ENCODE measurements at regions not wholly inside any gene's neighbourhood (a gene's known extent, or its start where the extent isn't known, plus 50 kb on each side); places are given as distances from the start of the nearest gene placed in this dataset.

DNA sequence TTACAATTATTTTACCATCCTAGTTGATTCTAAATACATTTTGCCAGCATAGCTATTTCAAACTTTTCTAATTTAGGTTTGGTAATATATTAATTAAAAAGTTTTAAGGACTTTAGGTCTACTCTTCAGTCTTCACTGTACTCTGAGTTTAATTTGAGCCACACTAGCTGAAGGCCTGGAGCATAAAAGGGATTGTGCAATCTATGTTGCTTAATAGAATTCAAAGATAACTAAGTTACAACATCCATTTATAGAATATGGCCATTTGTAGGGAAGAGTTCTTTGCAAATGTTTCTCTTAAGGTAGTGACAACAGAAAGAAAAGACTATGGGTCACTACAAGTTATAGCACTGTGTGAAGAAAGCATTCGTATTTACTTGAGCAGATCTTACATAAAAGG is 702.2 kb upstream of the NRXN1 start:
- H3K4me3 ChIP-seq, result no peak overlapping the region
- DNase-seq (no peak), ATAC-seq (peak in 1 of 8 donors; percentile 53)
- no peaks in the 10 kb centered on the region for H3K4me1 ChIP-seq
- TF ChIP-seq, protein P1, sequence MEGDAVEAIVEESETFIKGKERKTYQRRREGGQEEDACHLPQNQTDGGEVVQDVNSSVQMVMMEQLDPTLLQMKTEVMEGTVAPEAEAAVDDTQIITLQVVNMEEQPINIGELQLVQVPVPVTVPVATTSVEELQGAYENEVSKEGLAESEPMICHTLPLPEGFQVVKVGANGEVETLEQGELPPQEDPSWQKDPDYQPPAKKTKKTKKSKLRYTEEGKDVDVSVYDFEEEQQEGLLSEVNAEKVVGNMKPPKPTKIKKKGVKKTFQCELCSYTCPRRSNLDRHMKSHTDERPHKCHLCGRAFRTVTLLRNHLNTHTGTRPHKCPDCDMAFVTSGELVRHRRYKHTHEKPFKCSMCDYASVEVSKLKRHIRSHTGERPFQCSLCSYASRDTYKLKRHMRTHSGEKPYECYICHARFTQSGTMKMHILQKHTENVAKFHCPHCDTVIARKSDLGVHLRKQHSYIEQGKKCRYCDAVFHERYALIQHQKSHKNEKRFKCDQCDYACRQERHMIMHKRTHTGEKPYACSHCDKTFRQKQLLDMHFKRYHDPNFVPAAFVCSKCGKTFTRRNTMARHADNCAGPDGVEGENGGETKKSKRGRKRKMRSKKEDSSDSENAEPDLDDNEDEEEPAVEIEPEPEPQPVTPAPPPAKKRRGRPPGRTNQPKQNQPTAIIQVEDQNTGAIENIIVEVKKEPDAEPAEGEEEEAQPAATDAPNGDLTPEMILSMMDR (IDR thresholded peaks at IDR 0.05), result no peak
- 94 to 100% methylated on average over 1 of the region's 1 CpG for WGBS, 2 donors
- no peaks in the 10 kb centered on the region for H3K36me3 ChIP-seq
- H3K27ac ChIP-seq, result no peak overlapping the region
- H3K9me3 ChIP-seq, result no peaks in the 10 kb centered on the region
- H3K27me3 ChIP-seq, result no peaks in the 10 kb centered on the region
- intact Hi-C loops (cut with DNase I), result no loop called here

DNA sequence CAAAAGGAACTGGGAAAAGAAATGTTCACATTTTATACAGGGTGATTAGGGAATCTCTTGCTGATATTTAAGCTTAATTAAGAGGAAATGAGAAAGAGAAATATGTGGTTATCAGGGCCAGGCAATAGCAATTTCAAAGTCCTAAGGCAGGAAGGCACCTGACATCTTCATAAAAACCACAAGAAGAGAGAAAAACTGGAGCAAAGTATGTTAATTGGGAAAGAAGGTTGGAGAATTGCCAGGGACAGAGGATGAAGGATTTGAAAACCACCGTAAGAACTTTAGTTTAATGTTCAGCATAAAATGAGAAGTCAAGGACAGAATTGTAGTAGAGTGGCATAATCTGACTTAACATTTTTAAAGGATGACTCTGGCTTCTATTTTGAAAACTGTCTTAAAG is 691.8 kb upstream of the NRXN1 start:
- TF ChIP-seq, protein P1 (IDR thresholded peaks at IDR 0.05), result no peak
- Histone ChIP-seq H3K9me3 (no peaks in the 10 kb centered on the region), H3K36me3 (no peaks in the 10 kb centered on the region), H3K27ac (no peak overlapping the region), H3K27me3 (no peaks in the 10 kb centered on the region), H3K4me3 (no peak overlapping the region), H3K4me1 (no peaks in the 10 kb centered on the region)
- ATAC-seq (no peak), DNase-seq (no peak)
- 0% methylated on average over 1 of the region's 1 CpG for WGBS, 2 donors
- intact Hi-C loops (cut with DNase I), result no loop called here

DNA sequence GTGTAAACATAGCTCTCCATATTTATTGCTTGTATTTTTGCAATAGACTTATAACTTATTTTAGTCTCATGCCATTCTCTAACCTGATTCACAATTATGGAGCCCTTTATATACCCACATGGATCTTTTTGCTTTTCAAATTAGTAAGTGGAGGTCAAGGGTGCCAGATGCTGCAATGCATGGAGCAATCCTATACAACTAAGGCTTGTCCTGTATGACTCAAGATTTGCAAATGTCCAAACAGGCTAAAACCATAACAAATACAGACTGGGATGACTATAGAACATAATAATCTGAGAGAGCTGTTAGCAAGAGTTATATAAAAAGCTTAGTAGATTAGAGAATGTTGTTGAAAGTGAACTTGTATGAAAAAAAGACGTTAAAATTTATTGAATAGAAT is 690.4 kb upstream of the NRXN1 start:
- no peaks in the 10 kb centered on the region for H3K36me3 ChIP-seq
- H3K27ac ChIP-seq, result no peak overlapping the region
- H3K9me3 ChIP-seq, result peaks cover 0 to 1% (median 0%) of the 10 kb centered on the region in 11 donors
- intact Hi-C loops (cut with DNase I), result no loop called here
- ATAC-seq, result no peak
- WGBS, 2 donors, result 71% methylated on average over 1 of the region's 1 CpG
- H3K4me3 ChIP-seq, result no peak overlapping the region
- no peaks in the 10 kb centered on the region for H3K4me1 ChIP-seq
- TF ChIP-seq, protein P1 (IDR thresholded peaks at IDR 0.05), result no peak
- H3K27me3 ChIP-seq, result no peaks in the 10 kb centered on the region
- no peak for DNase-seq

DNA sequence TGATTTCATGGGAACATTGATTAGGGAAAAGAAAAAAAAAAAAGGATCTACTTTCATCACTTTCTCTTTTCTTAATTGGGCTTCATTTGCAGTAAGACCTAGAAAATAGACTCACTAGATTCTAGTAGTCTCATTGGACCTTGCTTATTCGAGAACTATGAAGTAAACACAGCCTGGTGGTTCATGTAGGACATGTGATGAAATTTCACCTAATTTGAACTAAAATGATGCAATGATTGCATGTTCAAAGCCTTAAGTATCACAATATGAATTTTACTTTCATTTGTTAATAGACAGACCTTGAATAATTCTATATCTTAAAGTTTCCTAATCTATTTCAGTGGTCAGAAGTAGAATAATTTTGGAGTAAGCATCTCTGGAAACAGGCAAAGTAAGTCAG is 688.9 kb upstream of the NRXN1 start:
- TF ChIP-seq, protein P1 (IDR thresholded peaks at IDR 0.05), result no peak
- no peak for ATAC-seq
- no peak overlapping the region for H3K4me3 ChIP-seq

DNA sequence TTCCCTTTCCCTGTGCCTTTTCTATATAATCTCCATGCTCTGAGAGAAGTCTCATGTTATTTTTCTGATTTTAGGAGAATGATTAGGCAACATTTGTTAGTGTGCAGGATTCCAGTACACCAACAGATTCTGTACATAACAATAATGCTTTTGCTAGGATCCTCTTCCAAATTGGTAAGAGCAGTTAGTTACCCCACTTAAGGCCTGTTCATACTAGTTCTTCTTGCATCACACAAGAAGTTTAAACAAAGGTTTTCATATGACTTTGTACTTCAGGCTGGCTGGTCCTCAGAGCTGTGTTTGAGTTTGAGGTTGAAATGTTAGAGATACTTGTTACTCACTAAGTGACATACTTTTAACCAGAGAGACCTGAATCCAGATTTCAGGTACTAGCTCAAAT is 686.9 kb upstream of the NRXN1 start:
- intact Hi-C loops (cut with DNase I), result no loop called here
- ATAC-seq (no peak), DNase-seq (no peak)
- Histone ChIP-seq H3K27ac (no peak overlapping the region), H3K4me3 (no peak overlapping the region), H3K9me3 (peaks cover 0 to 12% (median 0%) of the 10 kb centered on the region in 11 donors), H3K27me3 (no peaks in the 10 kb centered on the region), H3K4me1 (no peaks in the 10 kb centered on the region), H3K36me3 (no peaks in the 10 kb centered on the region)
- TF ChIP-seq, protein P1 (IDR thresholded peaks at IDR 0.05), result no peak

More for the DNA sequence above, 688.9 kb upstream of the NRXN1 start:
- DNase-seq, result no peak
- no peaks in the 10 kb centered on the region for H3K27me3 ChIP-seq
- H3K36me3 ChIP-seq, result no peaks in the 10 kb centered on the region
- no peaks in the 10 kb centered on the region for H3K4me1 ChIP-seq
- H3K9me3 ChIP-seq, result peaks cover 0 to 5% (median 0%) of the 10 kb centered on the region in 11 donors
- intact Hi-C loops (cut with DNase I), result no loop called here
- 77 to 83% methylated on average over 1 of the region's 1 CpG for WGBS, 2 donors
- H3K27ac ChIP-seq, result no peak overlapping the region
